ENCODE measurements at regions not wholly inside any gene's neighbourhood (a gene's known extent, or its start where the extent isn't known, plus 50 kb on each side); places are given as distances from the start of the nearest gene placed in this dataset.

GRCh38 chr5:133797167-133797566 lies 171.3 kb downstream of the C5orf15 start:
- DNase-seq (ENCODE audit: low spot score): no peak

- DNase-seq (ENCODE audit: low spot score): no peak
Measured at GRCh38 chr5:133796186-133796585, 172.2 kb downstream of the C5orf15 start.

- DNase-seq (ENCODE audit: low spot score): no peak
Measured at GRCh38 chr5:133794771-133795415, 173.5 kb downstream of the C5orf15 start.

- no peak for DNase-seq (ENCODE audit: low spot score)
Measured at GRCh38 chr5:133793756-133794465, 174.5 kb downstream of the C5orf15 start.

- DNase-seq (ENCODE audit: low spot score): no peak
Measured at GRCh38 chr5:133792655-133793054, 175.8 kb downstream of the C5orf15 start.

GRCh38 chr5:133792024-133792423 lies 176.4 kb downstream of the C5orf15 start:
- no peak for DNase-seq (ENCODE audit: low spot score)

- DNase-seq (ENCODE audit: low spot score): no peak
Measured at GRCh38 chr5:133790898-133791297, 177.5 kb downstream of the C5orf15 start.

GRCh38 chr5:133789428-133789827 lies 177.1 kb upstream of the FSTL4 start:
- DNase-seq (ENCODE audit: low spot score): no peak

GRCh38 chr5:133788121-133788520 lies 175.8 kb upstream of the FSTL4 start:
- DNase-seq (ENCODE audit: low spot score): no peak

- no peak for DNase-seq (ENCODE audit: low spot score)
Measured at GRCh38 chr5:133786420-133786819, 174.1 kb upstream of the FSTL4 start.

- no peak for DNase-seq (ENCODE audit: low spot score)
Measured at GRCh38 chr5:133785182-133785581, 172.8 kb upstream of the FSTL4 start.

- no peak for DNase-seq (ENCODE audit: low spot score)
Measured at GRCh38 chr5:133783481-133783880, 171.1 kb upstream of the FSTL4 start.

GRCh38 chr5:133782736-133783135 lies 170.4 kb upstream of the FSTL4 start:
- no peak for DNase-seq (ENCODE audit: low spot score)

GRCh38 chr5:133781436-133782225 lies 169.3 kb upstream of the FSTL4 start:
- no peak for DNase-seq (ENCODE audit: low spot score)

- no peak for DNase-seq (ENCODE audit: low spot score)
Measured at GRCh38 chr5:133780619-133781280, 168.4 kb upstream of the FSTL4 start.

GRCh38 chr5:133779828-133780475 lies 167.6 kb upstream of the FSTL4 start:
- DNase-seq (ENCODE audit: low spot score): no peak

- no peak for DNase-seq (ENCODE audit: low spot score)
Measured at GRCh38 chr5:133778636-133779035, 166.3 kb upstream of the FSTL4 start.

GRCh38 chr5:133777951-133778350 lies 165.6 kb upstream of the FSTL4 start:
- DNase-seq (ENCODE audit: low spot score): no peak

- DNase-seq (ENCODE audit: low spot score): no peak
Measured at GRCh38 chr5:133775584-133776304, 163.4 kb upstream of the FSTL4 start.

GRCh38 chr5:133773247-133774202 lies 161.2 kb upstream of the FSTL4 start:
- no peak for DNase-seq (ENCODE audit: low spot score)

All from AG20443 (cell line).